HG03064 (cell line): ENCODE measurements at regions not wholly inside any gene's neighbourhood (a gene's known extent, or its start where the extent isn't known, plus 50 kb on each side); places are given as distances from the start of the nearest gene placed in this dataset.

Experiments
- ATAC-seq: cut with Tn5 transposase; IDR thresholded peaks from one replicate; pipeline ENCODE4 v1.9.1; 2021; ENCODE audit warnings: low read depth; ENCODE audit not compliant: unreplicated experiment

GRCh38 chr1:185376840-185377635 lies 60.0 kb upstream of the IVNS1ABP start:
- no peak for ATAC-seq

DNA sequence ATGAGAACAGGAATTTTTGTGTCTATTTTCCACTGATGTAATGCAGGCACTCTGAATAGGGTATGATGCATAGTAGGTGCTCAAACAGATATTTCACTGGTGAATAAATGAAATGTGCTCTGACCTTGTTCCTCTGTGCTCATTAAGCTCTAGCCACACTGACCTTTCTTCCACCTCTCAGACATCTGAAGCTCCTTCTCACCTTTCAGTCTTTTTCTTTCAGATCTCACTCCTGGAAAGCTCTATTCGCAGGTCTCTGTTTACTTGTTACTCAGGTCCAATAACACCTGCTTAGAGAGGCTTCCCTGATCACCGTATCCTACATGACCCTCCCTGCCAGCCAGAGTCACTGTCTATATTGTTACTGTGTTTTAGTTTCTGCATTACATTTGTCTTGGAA lies 59.2 kb upstream of the IVNS1ABP start:
- no peak for ATAC-seq

DNA sequence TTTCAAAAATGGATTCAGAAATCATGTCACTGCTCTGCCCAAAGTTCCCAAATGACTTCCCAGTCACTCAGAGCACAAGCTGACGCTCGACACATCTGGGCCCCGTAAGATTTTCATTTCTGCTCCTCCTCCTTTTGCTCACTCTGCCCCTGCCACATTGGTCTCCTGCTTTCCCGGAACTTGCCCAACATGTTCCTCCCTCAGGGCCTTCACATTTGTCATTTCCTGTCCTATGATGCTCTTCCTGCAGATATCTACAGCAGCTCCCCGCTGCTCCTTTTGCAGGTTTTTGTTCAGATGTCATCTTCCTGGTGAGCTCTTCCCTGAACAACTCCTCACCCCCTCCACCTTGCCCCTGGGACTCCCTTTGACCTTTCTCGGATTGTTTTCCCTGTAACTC lies 58.5 kb upstream of the IVNS1ABP start:
- ATAC-seq = no peak

DNA sequence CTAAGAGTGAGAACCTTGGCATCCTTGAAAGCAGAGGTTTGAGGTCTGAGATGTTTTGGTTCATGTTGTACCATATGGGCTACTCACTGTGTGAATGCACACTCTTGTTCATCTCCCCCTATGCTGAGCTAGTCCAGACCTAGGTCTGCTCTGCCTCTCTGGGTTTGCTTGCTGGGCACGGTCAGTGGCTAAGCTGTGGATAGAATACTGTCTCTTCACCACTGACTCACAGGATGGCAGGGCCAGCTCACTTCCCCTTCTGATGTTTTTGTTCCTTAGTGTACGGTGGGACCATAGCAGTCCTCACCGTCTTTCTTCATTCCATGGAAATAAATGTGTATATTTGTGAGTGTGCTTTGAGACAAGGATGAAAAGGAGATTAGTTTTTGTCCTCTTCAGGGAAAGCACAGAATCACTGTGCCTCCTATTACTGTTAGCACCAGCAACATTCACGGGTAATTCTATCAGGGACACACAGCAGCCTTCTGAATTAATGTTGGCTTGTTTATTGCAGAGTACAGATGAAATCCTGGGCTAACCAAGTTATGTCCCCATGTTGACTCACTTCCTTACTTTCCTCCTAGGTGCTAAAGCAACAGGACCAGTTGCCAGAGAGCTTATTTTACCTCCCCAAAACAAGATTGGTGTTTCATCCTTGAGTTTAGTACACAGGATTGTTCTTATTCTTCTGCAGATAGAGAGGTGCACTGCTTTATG lies 56.9 kb upstream of the IVNS1ABP start:
- ATAC-seq = no peak

GRCh38 chr1:185369786-185370185 lies 52.7 kb upstream of the IVNS1ABP start:
- ATAC-seq = no peak

GRCh38 chr1:185368913-185369491 lies 52.0 kb upstream of the IVNS1ABP start:
- ATAC-seq = no peak

DNA sequence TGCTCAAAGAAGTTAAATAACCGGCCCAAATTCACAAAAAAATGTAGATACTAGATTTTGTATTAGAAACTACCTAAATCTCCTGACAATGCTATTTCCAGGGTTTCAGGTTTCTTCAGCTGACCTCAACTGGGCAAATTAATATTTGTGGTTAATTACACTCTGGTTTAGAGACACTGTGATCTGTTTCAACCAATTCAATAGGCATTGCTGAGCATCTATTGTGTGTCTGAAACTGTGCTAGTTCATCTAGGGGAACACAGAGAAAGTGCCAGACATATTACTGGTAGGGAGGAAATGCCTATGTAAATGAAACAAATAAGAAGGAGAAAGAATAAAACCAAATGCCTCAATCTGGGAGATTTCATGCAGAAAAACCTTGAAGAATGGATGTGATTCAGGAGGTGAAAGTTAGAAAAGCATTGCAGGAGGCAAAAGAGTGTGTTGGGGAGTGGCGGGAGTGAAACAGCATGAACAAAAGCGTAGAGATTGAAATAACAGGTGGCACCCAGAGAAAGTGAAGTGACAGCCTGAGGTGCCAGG lies 51.3 kb upstream of the IVNS1ABP start:
- no peak for ATAC-seq

DNA sequence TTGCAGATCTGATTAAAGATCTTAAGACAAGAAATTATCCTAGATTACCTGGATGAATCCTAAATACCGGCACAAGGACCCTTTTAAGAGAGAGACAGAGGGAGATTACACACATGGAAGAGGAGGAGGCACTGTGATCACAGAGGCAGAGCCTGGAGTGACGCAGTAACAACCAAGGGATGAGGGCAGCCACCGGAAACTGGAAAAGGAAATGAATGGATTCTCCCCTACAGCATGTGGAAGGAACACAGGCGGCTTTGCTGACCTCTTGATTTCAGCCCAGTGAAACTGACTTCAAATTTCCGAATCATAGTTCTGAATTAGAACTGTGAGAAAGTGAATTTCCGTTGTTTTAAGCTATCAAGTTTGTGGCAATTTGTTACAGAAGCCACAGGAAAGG lies 50.2 kb upstream of the IVNS1ABP start:
- no peak for ATAC-seq
